ENCODE measurements at regions not wholly inside any gene's neighbourhood (a gene's known extent, or its start where the extent isn't known, plus 50 kb on each side); places are given as distances from the start of the nearest gene placed in this dataset.
A peak's percentile ranks its signal among the peaks of the same experiment; 100 is the strongest.

- no peak for DNase-seq
Measured at GRCh38 chr6:138609801-138610430, 110.6 kb upstream of the NHSL1 start.

GRCh38 chr6:138610816-138611215, 111.5 kb upstream of the NHSL1 start:
- DNase-seq, result no peak

- DNase-seq, result no peak
Measured at GRCh38 chr6:138614151-138614550, 114.9 kb upstream of the NHSL1 start.

- DNase-seq, result no peak
Measured at GRCh38 chr6:138618168-138618567, 118.9 kb upstream of the NHSL1 start.

- no peak for DNase-seq
Measured at GRCh38 chr6:138620630-138621029, 121.3 kb upstream of the NHSL1 start.

GRCh38 chr6:138622967-138623366, 123.7 kb upstream of the NHSL1 start:
- DNase-seq, result no peak

- no peak for DNase-seq
Measured at GRCh38 chr6:138631566-138631965, 132.3 kb upstream of the NHSL1 start.

GRCh38 chr6:138637822-138638221, 135.7 kb upstream of the CCDC28A start:
- no peak for DNase-seq

- DNase-seq, result peak; percentile 25
Measured at GRCh38 chr6:138638604-138639003, 135.0 kb upstream of the CCDC28A start.

GRCh38 chr6:138640028-138640427, 133.5 kb upstream of the CCDC28A start:
- DNase-seq, result no peak

GRCh38 chr6:138643210-138643609, 130.4 kb upstream of the CCDC28A start:
- no peak for DNase-seq

- DNase-seq, result no peak
Measured at GRCh38 chr6:138645976-138646640, 127.5 kb upstream of the CCDC28A start.

- DNase-seq, result peak; percentile 49
Measured at GRCh38 chr6:138647006-138647405, 126.6 kb upstream of the CCDC28A start.

GRCh38 chr6:138648127-138648526, 125.4 kb upstream of the CCDC28A start:
- DNase-seq, result no peak

GRCh38 chr6:138651491-138651890, 122.1 kb upstream of the CCDC28A start:
- no peak for DNase-seq

GRCh38 chr6:138652824-138653223, 120.7 kb upstream of the CCDC28A start:
- no peak for DNase-seq

GRCh38 chr6:138653435-138653834, 120.1 kb upstream of the CCDC28A start:
- DNase-seq, result no peak

GRCh38 chr6:138654715-138655634, 118.6 kb upstream of the CCDC28A start:
- DNase-seq, result no peak

- DNase-seq, result no peak
Measured at GRCh38 chr6:138655828-138656227, 117.7 kb upstream of the CCDC28A start.

- no peak for DNase-seq
Measured at GRCh38 chr6:138656364-138657064, 117.1 kb upstream of the CCDC28A start.

- DNase-seq, result no peak
Measured at GRCh38 chr6:138657065-138657425, 116.5 kb upstream of the CCDC28A start.

GRCh38 chr6:138659998-138660397, 113.6 kb upstream of the CCDC28A start:
- no peak for DNase-seq

- no peak for DNase-seq
Measured at GRCh38 chr6:138662471-138662870, 111.1 kb upstream of the CCDC28A start.

Measured in hindlimb muscle (tissue), 1 donor.